ENCODE measurements at regions not wholly inside any gene's neighbourhood (a gene's known extent, or its start where the extent isn't known, plus 50 kb on each side); places are given as distances from the start of the nearest gene placed in this dataset.

GRCh38 chr9:106417685-106418084 is 445.3 kb upstream of the ZNF462 start:
- TF ChIP-seq POLR2A (IDR thresholded peaks at IDR 0.05; ENCODE audit: low read length): no peak
- TF ChIP-seq GATA1 (IDR thresholded peaks at IDR 0.05; ENCODE audit: low read depth, low read length): no peak
